Breast epithelium (tissue), 4 donors: ENCODE measurements at regions not wholly inside any gene's neighbourhood (a gene's known extent, or its start where the extent isn't known, plus 50 kb on each side); places are given as distances from the start of the nearest gene placed in this dataset.

Experiments
- DNase-seq, 2 donors: peaks; one replicate each; pipeline ENCODE4 v3.0.0-alpha.2; 2019; ENCODE audit warnings: low spot score in 2 of 2
- H3K27ac ChIP-seq, 2 donors: fragments of 200-600 bp; sonication (generic) in 1 of 2; one replicate each; pipeline ENCODE4 v1.5.1; 2016 to 2019; ENCODE audit warnings: mild to moderate bottlenecking in 1 of 2
- H3K27me3 ChIP-seq, 2 donors: fragments of 200-600 bp; sonication (generic) in 1 of 2; one replicate each; pipeline versions ENCODE4 v1.5.1 to v1.6.0; 2017 to 2019; ENCODE audit warnings: control low read depth in 1 of 2, mild to moderate bottlenecking in 1 of 2
- H3K36me3 ChIP-seq: fragments of 200-600 bp; one replicate; pipeline ENCODE4 v1.5.1; 2019
- H3K4me1 ChIP-seq, 2 donors: fragments of 200-600 bp; sonication (generic); one replicate each; pipeline ENCODE4 v1.5.1; 2016 to 2019; ENCODE audit warnings: control low read depth in 1 of 2
- H3K4me3 ChIP-seq, 3 donors: fragments of 200-600 bp; sonication (generic); 1 replicate in 2 of 3; 2 replicates in 1 of 3; pipeline ENCODE4 v1.5.1; 2016 to 2019; ENCODE audit warnings: mild to moderate bottlenecking in 3 of 3, moderate library complexity in 2 of 3
- H3K9me3 ChIP-seq, 2 donors: fragments of 200-600 bp; sonication (generic) in 1 of 2; one replicate each; pipeline ENCODE4 v1.5.1; 2016 to 2019; ENCODE audit warnings: control low read depth in 1 of 2
- CTCF ChIP-seq, 3 donors: fragments of 450-650 bp; IDR thresholded peaks; one replicate each; pipeline ENCODE4 v1.5.1; 2016 to 2017; ENCODE audit warnings: antibody characterized with exemption in 3 of 3, mild to moderate bottlenecking in 3 of 3, moderate library complexity in 3 of 3
- POLR2A ChIP-seq: fragments of 450-650 bp; IDR thresholded peaks from one replicate; pipeline ENCODE4 v1.6.1; 2016; ENCODE audit warnings: antibody characterized with exemption, mild to moderate bottlenecking, moderate library complexity
- POLR2AphosphoS5 ChIP-seq, 3 donors: sonication (generic); formaldehyde crosslinking; IDR thresholded peaks; one replicate each; pipeline ENCODE4 v1.6.1; 2017; ENCODE audit warnings: antibody characterized with exemption in 3 of 3
- intact Hi-C: fragments of 100-400 bp; cut with DNase I; formaldehyde crosslinking; loops from one replicate; pipeline ENCODE4 v1.15.1; 2023; ENCODE audit warnings: low total_unique reads

- intact Hi-C loops = no loop called here
- H3K27me3 ChIP-seq = no peaks in the 10 kb centered on the region
Observed at GRCh38 chr6:1503811-1504210, 105.9 kb upstream of the FOXC1 start.

GRCh38 chr6:1504465-1504864, 105.2 kb upstream of the FOXC1 start:
- no peaks in the 10 kb centered on the region for H3K27me3 ChIP-seq
- H3K9me3 ChIP-seq = peaks cover 0 to 2% of the 10 kb centered on the region in 2 donors
- no peaks in the 10 kb centered on the region for H3K4me1 ChIP-seq
- TF ChIP-seq POLR2AphosphoS5 (IDR thresholded peaks at IDR 0.05) = no peak
- no peak for TF ChIP-seq POLR2A
- TF ChIP-seq CTCF (IDR thresholded peaks at IDR 0.05) = no peak
- no peaks in the 10 kb centered on the region for H3K36me3 ChIP-seq
- H3K27ac ChIP-seq = no peak overlapping the region
- no peak for DNase-seq
- H3K4me3 ChIP-seq = no peak overlapping the region
- intact Hi-C loops = no loop called here

More at GRCh38 chr6:1503811-1504210, 105.9 kb upstream of the FOXC1 start:
- TF ChIP-seq CTCF (IDR thresholded peaks at IDR 0.05) = no peak
- no peak for TF ChIP-seq POLR2A
- TF ChIP-seq POLR2AphosphoS5 (IDR thresholded peaks at IDR 0.05) = no peak
- Histone ChIP-seq H3K27ac (no peak overlapping the region), H3K36me3 (no peaks in the 10 kb centered on the region), H3K9me3 (no peaks in the 10 kb centered on the region), H3K4me3 (no peak overlapping the region), H3K4me1 (no peaks in the 10 kb centered on the region)
- DNase-seq = no peak

GRCh38 chr6:1507251-1507650, 102.5 kb upstream of the FOXC1 start:
- TF ChIP-seq CTCF (IDR thresholded peaks at IDR 0.05) (no peak), POLR2A (no peak), POLR2AphosphoS5 (IDR thresholded peaks at IDR 0.05) (no peak)
- intact Hi-C loops = no loop called here
- Histone ChIP-seq H3K27me3 (no peaks in the 10 kb centered on the region), H3K4me1 (no peaks in the 10 kb centered on the region), H3K9me3 (peaks cover 0 to 6% of the 10 kb centered on the region in 2 donors), H3K36me3 (no peaks in the 10 kb centered on the region), H3K27ac (no peak overlapping the region), H3K4me3 (no peak overlapping the region)
- no peak for DNase-seq

- H3K27ac ChIP-seq = no peak overlapping the region
- H3K4me3 ChIP-seq = no peak overlapping the region
- intact Hi-C loops = no loop called here
- peaks cover 0 to 6% of the 10 kb centered on the region in 2 donors for H3K9me3 ChIP-seq
- no peaks in the 10 kb centered on the region for H3K27me3 ChIP-seq
- no peak for DNase-seq
- TF ChIP-seq POLR2A = no peak
- no peak for TF ChIP-seq CTCF (IDR thresholded peaks at IDR 0.05)
- TF ChIP-seq POLR2AphosphoS5 (IDR thresholded peaks at IDR 0.05) = no peak
- no peaks in the 10 kb centered on the region for H3K4me1 ChIP-seq
- H3K36me3 ChIP-seq = no peaks in the 10 kb centered on the region
Observed at GRCh38 chr6:1509241-1509640, 100.5 kb upstream of the FOXC1 start.

GRCh38 chr6:1510239-1510638, 99.5 kb upstream of the FOXC1 start:
- no peaks in the 10 kb centered on the region for H3K27me3 ChIP-seq
- H3K4me3 ChIP-seq = no peak overlapping the region
- no peak for DNase-seq
- H3K4me1 ChIP-seq = no peaks in the 10 kb centered on the region
- peaks cover 1 to 6% of the 10 kb centered on the region in 2 donors for H3K9me3 ChIP-seq
- intact Hi-C loops = no loop called here
- TF ChIP-seq POLR2AphosphoS5 (IDR thresholded peaks at IDR 0.05) (no peak), CTCF (IDR thresholded peaks at IDR 0.05) (no peak), POLR2A (no peak)
- no peak overlapping the region for H3K27ac ChIP-seq
- no peaks in the 10 kb centered on the region for H3K36me3 ChIP-seq
